COR-L47 (cell line): ENCODE measurements at regions not wholly inside any gene's neighbourhood (a gene's known extent, or its start where the extent isn't known, plus 50 kb on each side); places are given as distances from the start of the nearest gene placed in this dataset.

ENCODE experiments used
- DNase-seq: peaks from one replicate; lab custom pipeline; 2025; lab: John Stamatoyannopoulos, UW

DNA sequence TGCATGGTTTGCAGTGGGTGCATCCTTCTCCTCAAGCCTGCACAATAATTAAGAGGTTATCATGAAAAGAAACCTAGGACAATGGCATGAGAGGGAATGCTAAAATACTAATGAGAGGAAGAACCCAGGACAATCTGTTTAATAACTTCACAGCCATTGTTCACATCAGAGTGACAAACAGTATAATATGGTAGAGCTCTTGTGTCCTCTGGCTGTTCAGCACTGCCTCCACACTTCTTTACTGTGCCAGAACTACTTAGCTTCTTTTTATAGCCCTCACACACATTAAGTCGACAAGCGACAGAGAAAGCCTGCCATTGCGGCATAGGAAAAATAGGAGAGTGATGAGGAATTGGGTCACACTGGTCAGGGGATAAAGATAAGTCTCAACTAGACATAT, 65.0 kb upstream of the MEIS2 start:
- DNase-seq = no peak

DNA sequence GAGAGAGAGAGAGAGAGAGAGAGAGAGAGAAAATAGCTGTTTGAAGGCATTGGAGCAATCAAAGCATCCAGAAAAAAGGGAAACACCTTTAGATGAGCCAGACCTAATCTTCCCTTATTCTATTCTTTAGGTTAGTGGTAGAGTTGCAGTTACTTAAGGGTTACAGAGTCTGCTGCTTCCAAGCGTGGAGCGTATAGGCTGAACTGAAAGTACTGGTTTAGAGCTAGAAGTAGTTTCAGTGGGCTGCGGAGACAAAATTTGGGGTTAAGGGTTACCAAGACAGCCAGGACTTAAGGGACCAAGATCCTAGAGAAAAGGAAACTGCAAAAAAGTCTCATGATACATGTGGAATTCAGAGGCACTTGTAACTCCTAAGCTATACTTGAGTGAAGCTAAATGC, 66.1 kb upstream of the MEIS2 start:
- no peak for DNase-seq

DNA sequence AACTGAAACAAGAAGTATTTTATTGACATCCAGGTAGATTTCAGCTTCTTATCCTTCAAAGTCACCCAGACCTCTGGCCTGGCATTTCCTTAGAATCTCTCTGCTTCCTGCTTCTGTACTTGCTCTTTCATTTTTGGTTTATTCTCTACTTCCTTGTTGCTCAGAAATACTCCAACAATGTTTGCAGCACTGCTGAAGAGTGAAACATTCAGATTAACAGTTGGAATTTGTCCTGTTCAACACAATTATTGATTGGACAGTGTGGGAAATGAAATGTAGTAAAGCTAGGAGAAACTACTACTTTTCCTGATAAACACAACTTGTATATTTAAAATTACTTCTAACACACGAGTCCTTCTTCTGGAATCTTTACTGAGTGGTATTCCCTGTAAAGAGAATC, 81.0 kb upstream of the MEIS2 start:
- DNase-seq = no peak

DNA sequence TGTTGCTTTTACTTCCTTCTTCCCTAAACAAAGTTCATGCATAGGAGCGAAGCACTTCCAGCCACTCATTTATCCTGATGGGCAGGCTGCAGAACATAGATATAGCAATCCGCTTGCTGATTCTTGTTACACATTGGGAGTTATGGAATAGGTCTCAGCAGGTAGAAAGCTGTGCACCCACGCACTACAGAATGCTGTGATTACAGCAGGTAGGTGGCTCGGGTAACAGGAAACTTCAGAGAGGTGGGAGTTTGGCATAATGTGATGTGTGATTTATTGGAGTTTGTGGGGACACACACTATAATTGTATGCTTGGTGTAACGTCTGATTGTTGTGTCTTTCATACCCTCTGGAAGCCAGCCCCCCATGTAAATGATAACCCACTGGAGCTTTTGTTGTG, 99.2 kb upstream of the MEIS2 start:
- no peak for DNase-seq

DNA sequence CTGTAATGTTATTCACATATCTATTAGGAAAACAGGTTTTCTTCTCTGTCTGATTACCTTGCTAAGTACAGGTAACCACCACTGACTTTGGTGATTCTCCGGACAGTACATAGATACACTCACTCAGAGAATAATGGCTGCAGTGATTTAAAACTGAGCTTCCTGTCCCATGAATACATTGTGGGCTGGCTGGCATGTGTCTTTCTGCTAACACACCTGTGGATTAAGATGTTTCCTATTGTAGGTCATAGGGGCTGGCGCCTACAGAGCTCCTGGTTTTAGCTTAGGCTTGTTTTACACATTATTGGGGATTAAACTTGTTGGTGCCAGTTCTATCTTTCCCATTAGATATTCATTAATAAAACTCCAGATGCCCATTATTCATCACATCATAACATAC, 102.7 kb upstream of the MEIS2 start:
- no peak for DNase-seq

DNA sequence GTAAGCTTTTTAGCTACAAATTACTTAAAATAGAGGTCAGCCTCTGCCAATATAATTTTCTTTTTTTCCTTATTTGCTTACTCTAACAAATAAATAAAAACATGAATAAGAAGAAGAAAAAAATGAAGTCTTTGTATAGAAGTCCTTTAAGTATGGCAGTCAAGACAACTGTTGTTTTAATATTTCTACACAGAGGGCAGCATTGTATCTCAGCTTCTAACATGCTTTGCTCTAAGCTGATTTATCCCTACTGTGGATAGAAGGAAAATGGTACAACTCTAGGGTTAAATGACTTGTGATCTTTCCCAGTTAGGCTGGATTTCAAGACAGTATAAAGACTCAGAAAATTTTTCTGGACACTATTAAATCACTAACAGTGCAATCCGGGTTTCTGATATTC, 104.3 kb upstream of the MEIS2 start:
- DNase-seq = no peak

DNA sequence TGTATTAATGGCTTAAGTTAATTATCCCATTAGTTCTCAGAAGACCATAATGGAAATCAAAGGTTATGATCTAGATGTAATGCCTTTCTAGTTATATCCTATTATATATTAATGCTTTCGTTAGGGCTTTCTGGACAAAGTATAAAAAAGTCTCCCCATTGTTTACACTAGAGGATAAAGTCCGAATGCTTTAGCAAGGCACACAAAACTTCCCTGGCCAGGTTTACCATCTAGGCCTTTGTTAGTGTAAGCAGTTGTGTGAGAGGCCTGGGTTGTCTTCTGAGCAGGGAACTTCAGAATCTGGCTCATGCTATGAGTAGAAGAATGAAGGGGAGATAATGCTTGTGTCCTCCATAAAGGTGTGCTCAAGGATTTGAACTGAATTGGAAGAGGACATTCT, 106.3 kb upstream of the MEIS2 start:
- no peak for DNase-seq

DNA sequence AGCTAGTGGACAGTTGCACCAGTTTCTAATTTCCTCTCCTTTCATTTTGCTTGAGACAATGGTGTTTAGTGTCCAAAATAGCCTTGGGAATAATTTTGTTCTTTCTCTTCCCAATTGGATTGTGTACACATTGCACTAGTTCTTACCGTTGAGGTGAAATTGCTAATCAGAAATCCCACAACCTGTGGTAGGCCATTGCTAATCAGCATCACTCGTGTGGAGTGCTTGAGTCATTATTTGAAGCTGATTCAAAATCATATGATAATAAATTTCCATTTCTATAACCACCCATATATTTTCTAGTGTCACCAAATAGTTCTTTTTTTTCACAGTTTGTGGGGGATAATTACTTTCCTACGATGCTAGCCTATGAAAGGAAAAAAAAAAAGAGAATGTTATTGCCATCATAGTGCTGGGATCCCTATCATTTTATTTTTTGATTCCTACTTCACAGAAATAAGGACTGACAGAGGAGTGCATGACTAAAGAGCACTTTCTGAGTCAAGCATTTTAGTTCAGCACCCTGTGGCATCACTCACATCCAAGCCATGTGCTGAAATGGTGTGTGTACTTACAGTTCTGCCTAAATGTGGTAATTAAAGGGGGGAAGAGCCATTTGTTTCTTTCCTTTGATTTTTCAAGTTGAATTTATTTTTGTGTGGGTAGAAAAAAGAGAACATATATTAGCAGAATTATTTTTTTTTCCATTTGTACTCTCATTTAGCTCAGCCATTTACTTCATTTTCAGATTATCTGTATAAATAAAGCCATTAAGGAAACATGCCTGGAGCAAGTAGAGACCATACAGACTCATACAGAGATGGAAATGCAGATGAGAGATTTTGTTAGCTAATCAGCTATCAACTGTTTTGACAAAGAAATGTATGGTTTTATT, 108.0 kb upstream of the MEIS2 start:
- DNase-seq = no peak

DNA sequence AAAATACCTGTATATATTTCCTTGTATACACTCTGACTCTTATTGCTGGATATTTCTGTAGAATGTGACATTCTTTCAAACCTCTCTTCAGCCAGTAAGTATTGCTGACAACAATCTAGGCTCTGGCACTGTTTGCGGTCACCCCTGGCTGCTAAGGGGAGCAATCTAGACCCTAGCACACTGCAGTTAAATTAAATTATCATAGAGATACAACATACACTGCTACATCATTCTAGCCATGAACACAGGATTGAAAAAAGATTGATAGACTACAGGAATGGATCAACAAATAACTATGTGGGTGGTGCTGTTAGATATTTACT, 108.7 kb upstream of the MEIS2 start:
- no peak for DNase-seq

DNA sequence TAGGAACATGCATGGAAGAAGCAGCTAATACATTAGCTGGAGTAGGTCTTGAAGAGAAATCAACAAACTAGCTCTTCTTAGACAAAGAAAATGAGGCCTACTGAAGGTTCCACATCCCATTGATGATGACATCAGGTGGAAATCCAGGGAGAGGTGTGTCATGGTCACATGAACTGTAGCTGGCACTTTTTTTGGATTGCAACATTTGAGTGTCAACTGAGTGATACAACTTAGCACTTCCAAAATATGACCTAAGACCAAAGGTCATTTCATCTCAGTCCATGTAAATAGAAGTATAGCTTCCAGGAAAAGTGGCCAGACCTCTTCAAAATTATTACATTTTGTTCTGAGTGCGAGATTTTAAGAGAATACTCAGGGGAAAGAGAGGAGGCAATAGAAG, 117.2 kb upstream of the MEIS2 start:
- no peak for DNase-seq

DNA sequence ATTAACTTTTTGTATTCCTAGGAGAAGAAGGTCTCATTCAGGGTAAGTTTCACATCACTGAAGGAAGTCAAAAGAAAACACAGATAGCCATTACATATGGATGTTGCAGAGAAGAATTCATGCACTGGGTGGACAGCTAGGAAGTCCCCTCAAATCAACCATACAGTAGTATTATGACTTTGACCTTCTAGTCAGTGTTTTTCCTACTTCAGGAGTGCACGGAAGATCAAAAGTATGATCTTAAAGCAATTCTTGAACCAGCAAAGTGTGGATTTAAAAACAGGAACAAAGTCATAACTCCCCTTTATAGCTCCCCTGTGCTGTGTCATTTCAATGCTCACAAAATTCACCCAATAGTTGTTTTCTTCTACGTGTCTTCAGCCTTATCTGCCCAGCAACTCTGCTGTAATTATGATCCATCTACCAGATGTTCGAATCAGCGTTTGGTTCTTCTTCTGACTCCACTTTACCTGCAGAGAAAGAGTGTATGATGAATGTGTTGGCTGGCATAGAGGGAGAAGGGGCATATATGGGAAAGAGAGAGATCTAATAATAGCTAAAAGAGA, 118.1 kb upstream of the MEIS2 start:
- no peak for DNase-seq

DNA sequence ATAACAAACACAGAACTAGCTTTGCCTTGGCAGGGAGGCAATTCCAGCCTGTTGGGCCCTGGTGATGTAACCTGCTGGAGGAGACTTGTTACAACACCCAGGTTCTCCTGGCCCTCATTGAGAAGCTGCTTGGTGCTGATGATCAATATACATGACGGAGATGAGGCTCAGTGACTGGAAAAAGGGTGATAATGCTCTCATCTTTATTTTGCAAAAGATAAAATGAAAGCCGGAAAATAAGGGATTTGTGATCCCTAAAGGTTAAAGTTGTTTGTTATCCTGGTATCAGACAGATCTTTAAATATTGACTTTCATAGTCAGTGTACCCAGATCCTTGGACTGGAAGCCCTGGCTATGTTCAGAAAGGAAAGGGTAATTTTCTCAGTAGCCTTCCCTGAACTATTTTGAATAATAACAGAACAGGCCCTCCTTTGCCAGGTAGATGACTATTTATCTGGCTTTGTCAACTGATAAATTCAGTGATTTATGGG, 118.9 kb upstream of the MEIS2 start:
- DNase-seq = no peak

DNA sequence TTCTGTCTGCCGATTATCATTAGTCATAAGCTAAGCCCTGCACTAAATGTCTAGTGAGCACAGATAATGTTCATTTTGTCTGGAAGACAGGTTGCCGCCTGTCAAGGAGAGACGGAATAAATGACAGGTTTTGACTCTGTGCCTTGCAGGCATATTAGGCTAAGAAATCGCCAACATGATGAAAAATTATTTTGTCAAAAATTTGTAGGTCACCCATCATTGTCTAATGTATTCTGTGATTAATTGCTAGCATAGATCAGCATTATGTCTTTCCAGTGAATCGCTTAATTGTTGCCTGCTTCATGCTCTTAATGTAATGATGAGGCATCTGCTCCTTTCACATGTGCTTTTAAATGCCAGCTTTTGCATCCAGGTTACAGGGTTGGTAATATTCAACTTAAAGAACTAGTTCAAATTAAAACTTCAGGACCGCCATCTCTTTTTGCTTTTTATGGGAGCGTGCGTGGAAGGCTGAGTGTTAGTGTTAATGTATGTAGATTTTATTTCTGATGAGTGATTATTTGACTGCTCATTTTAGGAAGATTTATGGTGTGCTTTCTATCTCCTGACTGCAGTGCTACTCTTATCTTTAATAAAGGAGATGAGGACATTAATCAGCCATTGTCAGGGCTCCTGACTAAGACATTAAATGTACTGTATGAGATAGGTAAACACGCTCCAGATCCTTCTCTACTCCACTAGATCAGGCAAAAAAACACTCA, 120.8 kb upstream of the MEIS2 start:
- no peak for DNase-seq

DNA sequence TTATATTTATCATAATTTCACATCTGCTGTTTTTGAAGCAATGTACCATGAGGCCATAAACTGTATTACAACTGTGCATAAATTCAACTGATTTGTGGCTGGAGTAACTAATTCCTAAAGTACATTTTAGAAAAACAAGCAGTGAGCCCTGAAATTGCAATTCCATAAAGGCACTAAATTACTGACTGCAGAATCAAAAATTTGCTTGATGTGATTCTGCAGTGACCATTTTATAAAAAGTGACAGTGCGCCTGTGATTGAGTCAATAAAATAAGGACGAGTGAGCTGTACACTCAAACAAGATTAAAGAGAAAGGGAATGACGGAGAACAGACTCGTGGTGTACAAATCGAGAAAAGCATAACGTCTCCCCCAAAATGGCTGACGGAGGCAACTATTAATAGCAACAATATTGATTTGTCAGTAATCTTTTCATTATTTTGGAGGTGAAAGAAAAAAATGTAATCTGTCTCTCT, 121.4 kb upstream of the MEIS2 start:
- DNase-seq = no peak

DNA sequence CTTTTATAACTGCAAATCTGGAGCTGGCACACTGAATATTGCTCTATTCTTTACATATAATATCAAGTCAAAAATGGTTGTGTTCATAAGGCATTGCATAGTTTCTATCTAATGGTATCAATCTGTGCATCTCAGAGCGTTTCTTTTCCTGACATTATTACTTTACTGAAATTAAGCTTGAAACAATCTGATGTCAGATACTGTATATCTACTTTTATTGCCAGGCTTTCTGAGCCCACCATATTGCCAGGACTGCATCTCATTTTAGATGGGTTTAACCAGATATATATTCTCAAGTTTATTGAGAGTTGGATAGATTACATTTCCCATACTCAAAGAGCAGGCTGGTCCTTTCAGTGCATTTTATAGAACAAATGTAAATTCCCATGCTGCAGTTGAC, 122.7 kb upstream of the MEIS2 start:
- DNase-seq = no peak

DNA sequence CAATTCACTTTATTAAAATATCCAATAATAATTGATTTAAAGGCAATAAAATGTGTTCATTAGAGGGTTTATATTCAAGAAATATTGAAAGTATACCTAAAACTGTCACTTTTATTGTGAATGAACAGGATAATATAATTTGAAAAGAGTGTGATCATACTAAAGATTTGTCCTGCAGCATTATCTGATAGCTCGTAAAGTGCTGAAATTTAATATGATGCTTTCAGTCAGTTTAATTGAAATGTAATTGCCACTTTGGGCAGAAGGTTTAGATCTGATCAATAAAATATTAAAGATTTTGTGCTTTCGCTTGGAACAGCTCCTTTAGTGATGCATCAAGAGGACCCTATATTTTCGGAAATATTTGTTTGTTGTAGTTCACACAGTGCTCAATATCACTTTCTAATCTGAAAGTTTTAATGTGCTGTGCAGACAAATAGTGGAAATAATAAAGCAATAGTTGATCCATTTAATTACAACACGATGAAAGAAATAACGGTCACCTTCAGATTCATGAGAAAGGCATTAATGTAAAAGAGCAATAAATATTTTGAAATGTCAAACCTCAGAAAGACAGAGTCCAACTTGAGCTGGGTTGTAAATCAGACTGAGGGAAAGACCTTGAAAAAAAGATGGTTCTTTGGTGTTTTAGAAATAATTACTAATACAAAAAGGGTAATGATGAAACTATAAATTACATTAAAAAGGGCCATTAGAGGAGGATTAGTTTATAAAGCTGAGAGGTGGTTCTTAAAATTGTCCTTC, 129.7 kb upstream of the MEIS2 start:
- no peak for DNase-seq

DNA sequence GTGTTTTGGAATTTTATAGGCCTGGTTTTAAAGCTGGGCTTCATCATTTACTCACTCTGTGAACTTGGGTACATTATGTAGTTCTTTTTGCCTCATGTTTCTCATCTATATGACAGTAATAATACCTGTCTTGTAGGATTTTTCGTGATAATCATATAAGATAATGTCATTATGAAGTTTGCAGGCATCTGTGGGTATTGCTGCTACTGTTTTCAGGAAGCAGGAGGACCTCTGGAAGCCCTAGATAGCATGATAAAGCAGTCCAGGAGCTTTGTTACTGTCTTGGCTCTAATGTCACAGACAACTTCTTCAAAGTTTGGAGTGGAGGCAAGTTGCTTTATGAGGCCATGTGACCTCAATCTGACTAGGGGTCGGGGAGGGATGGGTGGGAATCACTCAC, 145.0 kb upstream of the MEIS2 start:
- no peak for DNase-seq

DNA sequence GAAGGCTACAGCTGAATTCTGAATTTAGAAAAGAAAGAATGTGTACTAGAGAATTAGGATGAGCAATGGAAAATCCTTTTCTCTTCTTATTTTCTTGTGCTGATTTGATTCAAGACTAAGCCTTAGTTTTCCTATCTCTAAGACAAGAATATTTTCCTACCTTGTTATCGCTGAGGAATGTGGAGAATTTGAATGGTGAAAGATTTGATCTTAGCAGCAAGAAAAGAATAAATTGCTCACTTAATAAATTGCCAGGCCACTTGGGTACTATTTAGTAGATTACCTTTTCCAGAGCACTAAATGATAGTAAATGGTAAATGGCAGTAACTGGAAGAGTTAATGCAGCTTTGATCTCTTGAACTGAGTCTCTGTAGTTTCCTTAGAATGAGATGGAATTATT, 145.7 kb upstream of the MEIS2 start:
- no peak for DNase-seq

DNA sequence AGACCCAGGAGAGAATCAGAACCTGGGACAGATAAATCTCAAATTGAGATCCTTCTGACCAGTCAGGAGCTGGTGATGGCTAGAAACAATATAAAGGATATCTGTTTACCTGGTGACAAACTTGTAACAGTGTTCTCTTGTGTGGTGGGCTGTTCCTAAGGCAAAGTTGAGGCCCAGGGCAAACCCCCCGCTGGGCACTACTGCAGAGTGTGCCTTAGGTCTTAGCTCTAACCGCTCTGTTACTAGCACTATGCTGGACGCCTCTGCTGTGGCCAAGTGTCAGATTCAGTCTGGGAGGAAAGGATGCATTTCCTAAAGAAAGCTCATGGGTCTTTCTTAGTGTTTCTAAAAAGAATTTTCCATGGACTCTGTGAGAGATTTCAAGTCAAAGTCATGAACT, 146.5 kb upstream of the MEIS2 start:
- no peak for DNase-seq

DNA sequence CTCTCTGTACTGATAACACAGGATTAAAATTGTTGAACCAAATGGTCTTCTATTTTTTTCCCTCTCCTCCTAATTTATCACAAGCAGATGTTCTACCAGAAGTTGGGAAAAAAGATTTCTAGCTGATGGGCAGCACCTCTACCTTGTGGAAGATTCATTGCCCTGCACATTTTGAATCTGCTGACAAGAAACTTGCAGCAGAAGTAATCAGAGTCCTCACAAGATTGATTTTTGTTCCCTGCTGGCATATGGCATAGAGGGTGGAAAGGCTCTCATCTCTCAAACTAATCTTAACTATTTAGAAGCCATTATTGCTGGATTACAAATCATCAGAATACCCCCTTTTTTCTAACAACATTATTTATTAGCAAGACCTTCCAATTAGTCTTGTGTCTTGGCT, 148.9 kb upstream of the MEIS2 start:
- DNase-seq = no peak

DNA sequence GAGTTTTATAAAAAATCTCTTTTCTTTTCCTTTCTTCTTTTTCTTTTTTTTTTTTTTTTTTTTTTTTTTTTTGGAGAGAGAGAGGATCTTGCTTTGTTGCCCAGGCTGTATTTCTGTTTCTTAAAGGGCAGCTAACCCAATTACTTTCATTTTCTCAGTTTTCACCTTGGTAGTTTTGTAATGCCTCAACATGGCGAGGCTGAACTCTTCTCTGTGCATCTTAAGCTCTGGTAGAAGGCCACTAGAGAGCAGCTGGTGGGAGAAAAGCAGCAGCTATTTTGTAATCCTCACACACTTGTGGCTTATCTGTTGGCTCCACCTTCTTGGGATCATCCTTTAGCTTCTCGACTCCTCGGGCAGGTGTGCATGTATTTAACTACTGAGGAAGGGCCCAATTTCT, 152.2 kb upstream of the MEIS2 start:
- no peak for DNase-seq

DNA sequence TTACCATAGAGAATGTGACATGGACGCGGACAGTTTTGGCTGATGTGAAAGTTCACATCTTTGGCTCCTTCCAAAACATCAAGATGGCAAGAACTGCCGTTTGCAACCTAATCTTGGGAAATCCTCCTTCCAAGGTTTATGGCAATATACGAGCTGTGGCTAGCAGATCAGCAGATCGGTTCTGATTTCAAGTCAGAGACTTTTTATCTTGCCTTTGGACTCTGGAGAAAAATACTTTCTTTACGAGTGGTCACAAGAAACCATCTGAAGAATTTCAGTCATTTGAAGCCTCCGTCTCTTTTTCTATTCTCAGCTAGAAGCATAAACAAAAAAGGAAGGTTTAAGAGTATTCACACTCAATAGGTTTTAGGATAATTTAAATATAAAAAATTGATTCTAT, 153.5 kb upstream of the MEIS2 start:
- no peak for DNase-seq
